ENCODE measurements at regions not wholly inside any gene's neighbourhood (a gene's known extent, or its start where the extent isn't known, plus 50 kb on each side); places are given as distances from the start of the nearest gene placed in this dataset.

GRCh38 chr6:106750946-106751345 is 121.6 kb downstream of the QRSL1 start:
- Mint-ChIP-seq H3K4me3 (no peak overlapping the region), H3K9me3 (no peaks in the 10 kb centered on the region)

More at GRCh38 chr6:106750946-106751345, 121.6 kb downstream of the QRSL1 start:
- Histone ChIP-seq H3K79me1 (ENCODE audit: insufficient read depth, low read depth, low read length, poor library complexity, severe bottlenecking) (no peaks in the 10 kb centered on the region), H3K9me3 (ENCODE audit: control insufficient read depth, low read depth, low read length) (no peaks in the 10 kb centered on the region), H3K9ac (ENCODE audit: extremely low read depth, insufficient read length, low read length) (no peak overlapping the region), H3K4ac (ENCODE audit: low read depth, low read length) (no peak overlapping the region), H4K8ac (replicated peaks; ENCODE audit: insufficient read length, low read depth, low read length) (no peak overlapping the region), H2BK5ac (ENCODE audit: insufficient read length, low read length) (no peak overlapping the region), H3T11ph (ENCODE audit: low read length) (no peak overlapping the region), H4K91ac (ENCODE audit: insufficient read length, low read depth, low read length) (no peak overlapping the region), H2BK120ac (ENCODE audit: low read depth, low read length, poor library complexity, severe bottlenecking) (no peak overlapping the region), H4K5ac (ENCODE audit: insufficient read length, low read depth, low read length) (no peak overlapping the region), H3K23me2 (ENCODE audit: insufficient read length, low read depth, low read length, poor library complexity, severe bottlenecking) (no peaks in the 10 kb centered on the region), H3K23ac (ENCODE audit: insufficient read length, low read depth, low read length) (no peak overlapping the region), H3K14ac (ENCODE audit: insufficient read depth, low read length) (no peak overlapping the region), H3K27me3 (ENCODE audit: insufficient read depth, low read length) (no peaks in the 10 kb centered on the region), H2AK5ac (ENCODE audit: insufficient read length, low read length) (no peak overlapping the region), H3K4me1 (ENCODE audit: insufficient read depth, low read length) (peaks cover 12% of the 10 kb centered on the region), H3K27ac (ENCODE audit: insufficient read length, low read depth, low read length) (no peak overlapping the region), H2AFZ (ENCODE audit: low read length) (no peak overlapping the region), H3K18ac (ENCODE audit: insufficient read length, low read depth, low read length) (no peak overlapping the region), H2BK15ac (ENCODE audit: low read depth, low read length) (no peak overlapping the region), H3K4me2 (ENCODE audit: insufficient read depth, insufficient read length, low read length) (no peak overlapping the region), H2BK12ac (ENCODE audit: insufficient read length, low read depth, low read length) (no peak overlapping the region), H3K79me2 (ENCODE audit: insufficient read depth, low read length) (no peaks in the 10 kb centered on the region), H2BK20ac (ENCODE audit: low read depth, low read length, poor library complexity, severe bottlenecking) (no peak overlapping the region), H4K20me1 (ENCODE audit: control insufficient read depth, insufficient read depth, insufficient read length) (no peaks in the 10 kb centered on the region), H3K56ac (ENCODE audit: insufficient read length, low read depth, low read length) (no peak overlapping the region)
- Mint-ChIP-seq H3K4me1 (peaks cover 61 to 70% of the 10 kb centered on the region in 2 experiments), H3K36me3 (ENCODE audit: insufficient read depth in 1 of 3, low read depth in 3 of 3) (0 out of 7 replicates have a peak, but pooled peaks cover 0 to 2% (median 0%) of the 10 kb centered on the region in 3 experiments), H3K27ac (no peak overlapping the region), H3K27me3 (ENCODE audit: low read depth) (peaks cover 1% of the 10 kb centered on the region)
- no CpG with 5 or more reads among the region's 4 CpGs for WGBS (ENCODE audit: extremely low coverage, insufficient read length, low lambda C conversion rate)
- TF ChIP-seq, protein P1, sequence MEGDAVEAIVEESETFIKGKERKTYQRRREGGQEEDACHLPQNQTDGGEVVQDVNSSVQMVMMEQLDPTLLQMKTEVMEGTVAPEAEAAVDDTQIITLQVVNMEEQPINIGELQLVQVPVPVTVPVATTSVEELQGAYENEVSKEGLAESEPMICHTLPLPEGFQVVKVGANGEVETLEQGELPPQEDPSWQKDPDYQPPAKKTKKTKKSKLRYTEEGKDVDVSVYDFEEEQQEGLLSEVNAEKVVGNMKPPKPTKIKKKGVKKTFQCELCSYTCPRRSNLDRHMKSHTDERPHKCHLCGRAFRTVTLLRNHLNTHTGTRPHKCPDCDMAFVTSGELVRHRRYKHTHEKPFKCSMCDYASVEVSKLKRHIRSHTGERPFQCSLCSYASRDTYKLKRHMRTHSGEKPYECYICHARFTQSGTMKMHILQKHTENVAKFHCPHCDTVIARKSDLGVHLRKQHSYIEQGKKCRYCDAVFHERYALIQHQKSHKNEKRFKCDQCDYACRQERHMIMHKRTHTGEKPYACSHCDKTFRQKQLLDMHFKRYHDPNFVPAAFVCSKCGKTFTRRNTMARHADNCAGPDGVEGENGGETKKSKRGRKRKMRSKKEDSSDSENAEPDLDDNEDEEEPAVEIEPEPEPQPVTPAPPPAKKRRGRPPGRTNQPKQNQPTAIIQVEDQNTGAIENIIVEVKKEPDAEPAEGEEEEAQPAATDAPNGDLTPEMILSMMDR (conservative IDR thresholded peaks at IDR 0.05) = no peak
- no peak for DNase-seq

All from H9 (cell line).